ENCODE measurements at regions not wholly inside any gene's neighbourhood (a gene's known extent, or its start where the extent isn't known, plus 50 kb on each side); places are given as distances from the start of the nearest gene placed in this dataset.

DNA sequence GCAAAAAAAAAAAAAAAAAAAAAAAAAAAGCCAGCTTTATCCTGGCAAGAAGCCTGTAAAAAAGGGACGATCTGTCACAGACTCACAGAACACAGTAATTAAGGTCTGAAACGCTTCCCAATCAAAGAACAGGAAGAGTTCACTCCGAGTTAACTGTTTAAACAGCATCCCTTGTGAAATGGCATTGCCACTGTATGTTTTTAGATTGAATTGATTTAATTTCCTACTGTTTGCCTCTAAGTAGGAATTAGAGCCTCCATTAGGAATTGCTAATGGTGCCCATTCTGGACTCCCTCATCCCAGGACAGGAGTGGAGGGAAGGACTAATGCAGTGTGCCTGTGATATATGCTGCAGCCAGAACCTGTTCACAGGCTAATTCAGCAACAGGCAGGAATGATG is 370.8 kb downstream of the RWDD3 start:
- no peak for DNase-seq (ENCODE audit: low spot score)
- TF ChIP-seq, protein P1, sequence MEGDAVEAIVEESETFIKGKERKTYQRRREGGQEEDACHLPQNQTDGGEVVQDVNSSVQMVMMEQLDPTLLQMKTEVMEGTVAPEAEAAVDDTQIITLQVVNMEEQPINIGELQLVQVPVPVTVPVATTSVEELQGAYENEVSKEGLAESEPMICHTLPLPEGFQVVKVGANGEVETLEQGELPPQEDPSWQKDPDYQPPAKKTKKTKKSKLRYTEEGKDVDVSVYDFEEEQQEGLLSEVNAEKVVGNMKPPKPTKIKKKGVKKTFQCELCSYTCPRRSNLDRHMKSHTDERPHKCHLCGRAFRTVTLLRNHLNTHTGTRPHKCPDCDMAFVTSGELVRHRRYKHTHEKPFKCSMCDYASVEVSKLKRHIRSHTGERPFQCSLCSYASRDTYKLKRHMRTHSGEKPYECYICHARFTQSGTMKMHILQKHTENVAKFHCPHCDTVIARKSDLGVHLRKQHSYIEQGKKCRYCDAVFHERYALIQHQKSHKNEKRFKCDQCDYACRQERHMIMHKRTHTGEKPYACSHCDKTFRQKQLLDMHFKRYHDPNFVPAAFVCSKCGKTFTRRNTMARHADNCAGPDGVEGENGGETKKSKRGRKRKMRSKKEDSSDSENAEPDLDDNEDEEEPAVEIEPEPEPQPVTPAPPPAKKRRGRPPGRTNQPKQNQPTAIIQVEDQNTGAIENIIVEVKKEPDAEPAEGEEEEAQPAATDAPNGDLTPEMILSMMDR (IDR thresholded peaks at IDR 0.05), result no peak
- Histone ChIP-seq H3K27ac (no peak overlapping the region), H3K4me3 (no peak overlapping the region)

DNA sequence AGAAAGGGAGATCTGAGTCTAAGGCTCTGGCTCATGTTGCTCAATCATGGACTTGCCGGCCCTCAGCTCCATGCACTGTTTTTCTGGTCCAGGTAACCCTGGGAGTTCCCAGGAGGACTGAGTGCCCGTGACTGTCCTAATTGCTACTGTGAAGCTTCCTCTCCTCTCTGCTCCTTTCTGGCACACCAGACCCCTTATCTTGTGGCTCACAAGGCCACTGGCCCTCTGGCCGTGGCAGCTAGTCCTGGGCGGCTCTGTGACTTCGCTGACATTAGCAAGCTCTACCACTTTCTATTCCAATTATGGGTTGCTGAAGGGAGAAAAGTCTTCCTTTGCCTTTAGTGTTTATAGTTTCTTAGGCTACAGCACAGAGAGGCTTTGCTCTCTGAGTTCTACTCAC is 380.2 kb downstream of the RWDD3 start:
- TF ChIP-seq, protein P1 (IDR thresholded peaks at IDR 0.05), result no peak
- Histone ChIP-seq H3K4me3 (no peak overlapping the region), H3K27ac (no peak overlapping the region)
- DNase-seq (ENCODE audit: low spot score), result no peak

- Histone ChIP-seq H3K4me3 (no peak overlapping the region), H3K27ac (no peak overlapping the region)
- TF ChIP-seq, protein P1 (IDR thresholded peaks at IDR 0.05), result no peak
- no peak for DNase-seq (ENCODE audit: low spot score)
Measured at GRCh38 chr1:95615421-95615820, 381.4 kb downstream of the RWDD3 start.

DNA sequence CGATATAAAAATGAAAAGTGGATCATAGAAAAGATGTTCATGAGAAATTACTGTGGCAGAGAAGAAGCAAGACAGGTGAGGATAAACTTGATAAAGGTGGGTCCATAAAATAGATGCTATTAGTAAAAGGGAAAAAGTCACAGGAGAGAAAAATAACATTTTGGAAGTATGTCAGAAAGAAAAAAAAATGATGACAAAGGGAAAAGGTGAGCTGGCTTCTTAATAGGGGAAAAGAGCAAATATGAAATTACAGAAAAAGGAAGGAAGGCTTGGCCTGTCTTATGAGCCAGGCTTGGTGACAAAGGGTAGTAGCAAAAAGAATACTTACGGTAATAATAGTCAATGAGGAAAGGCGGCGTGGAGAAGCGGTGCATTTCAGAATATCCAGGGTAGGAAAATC is 386.1 kb downstream of the RWDD3 start:
- Histone ChIP-seq H3K27ac (no peak overlapping the region), H3K4me3 (no peak overlapping the region)
- TF ChIP-seq, protein P1 (IDR thresholded peaks at IDR 0.05), result no peak
- no peak for DNase-seq (ENCODE audit: low spot score)

DNA sequence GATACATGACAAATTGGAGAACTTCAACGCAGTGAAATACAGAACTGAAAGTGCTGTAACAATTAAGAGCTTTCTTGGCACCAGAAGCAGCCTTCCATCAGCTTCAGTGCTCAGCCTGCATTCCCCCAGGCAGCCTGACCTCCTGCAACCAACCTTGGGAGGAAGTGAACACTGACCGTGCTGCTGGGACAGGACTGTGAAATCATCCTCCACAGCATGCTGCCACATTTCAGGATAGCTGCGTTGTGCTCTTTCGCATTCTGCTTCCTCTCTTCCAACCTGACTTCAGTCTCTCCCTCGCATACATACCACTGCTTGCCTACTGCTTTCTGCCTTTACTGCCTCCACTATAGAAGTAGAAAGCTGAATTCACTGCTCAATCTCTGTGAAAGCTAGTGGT is 388.6 kb downstream of the RWDD3 start:
- no peak overlapping the region for H3K27ac ChIP-seq
- TF ChIP-seq, protein P1 (IDR thresholded peaks at IDR 0.05), result no peak
- H3K4me3 ChIP-seq, result no peak overlapping the region
- DNase-seq (ENCODE audit: low spot score), result no peak

GRCh38 chr1:95625224-95625623 is 391.2 kb downstream of the RWDD3 start:
- DNase-seq (ENCODE audit: low spot score), result no peak
- no peak overlapping the region for H3K4me3 ChIP-seq
- no peak overlapping the region for H3K27ac ChIP-seq

GRCh38 chr1:95627244-95627643 is 393.2 kb downstream of the RWDD3 start:
- no peak overlapping the region for H3K27ac ChIP-seq
- TF ChIP-seq, protein P1 (IDR thresholded peaks at IDR 0.05), result no peak
- no peak overlapping the region for H3K4me3 ChIP-seq
- DNase-seq (ENCODE audit: low spot score), result no peak

More at GRCh38 chr1:95625224-95625623, 391.2 kb downstream of the RWDD3 start:
- TF ChIP-seq, protein P1 (IDR thresholded peaks at IDR 0.05), result no peak
